Activated T-cell treated with anti-CD3 and anti-CD28 coated beads, Interleukin-2, amount 50 U/mL, for 48 hours (primary cell): ENCODE measurements at regions not wholly inside any gene's neighbourhood (a gene's known extent, or its start where the extent isn't known, plus 50 kb on each side); places are given as distances from the start of the nearest gene placed in this dataset.

Experiments used
- DNase-seq, 2 experiments: peaks; one replicate each; pipeline ENCODE4 v3.0.0-alpha.2; 2020

DNA sequence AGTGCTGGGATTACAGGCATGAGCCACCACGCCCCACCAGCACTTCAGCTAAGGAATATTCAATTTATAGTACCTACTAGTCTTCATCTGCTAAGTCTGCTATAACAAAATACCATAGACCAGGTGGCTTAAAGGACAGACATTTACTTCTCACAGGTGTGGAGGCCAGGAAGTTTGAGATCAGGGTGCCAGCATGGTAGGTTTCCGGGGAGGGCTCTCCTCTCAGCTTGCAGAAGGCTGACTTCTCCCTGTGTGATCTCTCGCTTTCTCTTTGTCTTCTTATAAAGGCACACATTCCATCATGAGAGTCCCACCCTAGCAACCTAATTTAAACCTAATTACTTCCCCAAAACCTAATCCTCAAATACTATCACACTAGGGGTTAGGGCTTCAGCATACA is 433.0 kb downstream of the INSC start:
- no peak for DNase-seq

DNA sequence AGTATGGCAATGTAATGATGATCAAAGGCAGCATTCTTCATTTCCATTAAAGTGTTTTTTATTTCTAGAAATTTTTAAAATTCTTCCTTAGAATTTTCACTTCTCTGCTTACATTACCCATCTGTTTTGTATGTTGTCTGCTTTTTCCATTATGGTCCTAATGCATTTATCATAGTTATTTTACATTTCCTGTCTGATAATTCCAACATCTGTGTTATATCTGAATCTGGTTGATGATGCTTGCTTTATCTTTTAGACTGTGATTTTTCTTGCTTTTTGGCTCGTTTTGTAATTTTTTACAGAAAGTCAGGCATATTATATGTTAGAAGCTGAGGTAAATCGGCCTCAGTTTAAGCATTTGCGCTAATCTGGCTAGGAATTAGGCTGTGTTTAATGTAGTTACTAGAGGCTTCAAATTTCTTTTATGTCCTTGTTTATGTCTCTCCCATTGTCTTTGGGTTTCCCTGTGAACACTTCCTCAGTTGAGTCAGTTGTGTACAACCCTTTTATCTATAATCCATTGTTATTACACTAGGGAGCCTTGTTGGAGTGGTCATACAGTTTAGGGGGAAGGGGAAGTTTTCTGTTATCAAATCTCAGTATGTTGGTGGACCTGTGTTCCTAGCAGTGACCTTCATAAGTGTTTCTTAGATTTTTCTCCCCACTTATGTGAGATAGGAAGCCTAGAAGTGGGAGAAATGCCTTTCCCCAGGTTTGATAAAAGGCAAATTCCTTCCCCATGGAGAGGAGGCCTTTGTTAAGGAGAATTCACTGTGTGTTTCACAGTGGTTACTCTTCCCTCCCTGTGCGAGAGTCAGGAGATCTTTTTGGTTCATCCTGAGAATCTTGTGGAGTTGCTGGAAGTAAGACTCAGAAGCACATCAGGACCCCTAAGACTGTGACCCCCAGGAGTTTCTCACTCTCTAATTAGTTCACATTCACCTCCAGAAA is 437.5 kb downstream of the INSC start:
- DNase-seq = no peak

DNA sequence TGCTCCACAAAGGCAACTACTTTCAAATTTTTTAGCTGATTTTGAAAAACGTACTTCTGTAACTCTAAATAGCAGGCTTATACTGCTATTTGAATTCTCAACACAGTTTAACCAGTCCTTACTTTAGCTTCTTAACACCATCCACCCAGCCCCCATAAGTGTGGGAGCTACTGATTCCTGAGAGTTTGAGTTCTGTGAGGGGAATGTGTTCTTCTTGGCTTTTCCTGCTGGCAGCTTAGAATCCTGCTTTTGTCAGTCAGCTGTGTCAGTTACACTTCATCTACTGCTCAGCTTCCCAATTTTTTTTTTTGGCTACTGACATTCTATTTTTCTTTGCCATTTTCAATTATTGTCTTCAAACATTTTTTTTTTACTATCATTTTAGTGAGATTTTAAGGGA is 440.4 kb downstream of the INSC start:
- no peak for DNase-seq

DNA sequence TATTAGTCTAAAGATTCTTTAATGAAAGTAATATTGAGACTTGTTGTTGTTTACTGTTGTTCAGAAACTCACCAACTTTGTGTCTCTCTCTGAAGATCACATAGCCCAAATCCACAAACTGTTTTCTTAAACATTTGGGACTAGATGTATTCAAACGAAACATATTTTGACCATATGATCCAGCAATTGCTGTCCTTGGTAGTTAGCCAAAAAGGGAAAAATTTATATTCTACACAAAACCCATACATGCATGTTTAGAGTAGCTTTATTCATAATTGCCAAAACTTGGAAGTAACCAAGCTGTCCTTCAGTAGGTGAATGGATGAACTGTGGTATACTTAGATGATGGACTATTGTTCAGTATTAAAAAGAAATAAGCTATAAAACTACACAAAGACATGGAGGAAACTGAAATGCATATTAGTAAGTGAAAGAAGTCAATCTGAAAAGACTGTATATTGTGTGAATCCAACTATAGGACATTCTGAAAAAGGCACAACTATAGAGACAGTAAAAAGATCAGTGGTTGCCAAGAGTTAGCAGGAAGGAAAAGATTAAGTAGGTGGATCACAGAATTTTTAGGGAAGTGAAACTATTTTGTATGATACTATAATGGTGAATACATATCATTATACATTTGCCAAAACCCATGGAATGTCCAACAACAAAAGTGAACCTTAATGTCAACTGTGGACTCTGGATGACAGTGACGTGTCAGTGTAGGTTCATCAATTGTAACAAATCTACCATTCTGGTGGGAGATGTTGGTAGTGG is 442.9 kb downstream of the INSC start:
- no peak for DNase-seq

DNA sequence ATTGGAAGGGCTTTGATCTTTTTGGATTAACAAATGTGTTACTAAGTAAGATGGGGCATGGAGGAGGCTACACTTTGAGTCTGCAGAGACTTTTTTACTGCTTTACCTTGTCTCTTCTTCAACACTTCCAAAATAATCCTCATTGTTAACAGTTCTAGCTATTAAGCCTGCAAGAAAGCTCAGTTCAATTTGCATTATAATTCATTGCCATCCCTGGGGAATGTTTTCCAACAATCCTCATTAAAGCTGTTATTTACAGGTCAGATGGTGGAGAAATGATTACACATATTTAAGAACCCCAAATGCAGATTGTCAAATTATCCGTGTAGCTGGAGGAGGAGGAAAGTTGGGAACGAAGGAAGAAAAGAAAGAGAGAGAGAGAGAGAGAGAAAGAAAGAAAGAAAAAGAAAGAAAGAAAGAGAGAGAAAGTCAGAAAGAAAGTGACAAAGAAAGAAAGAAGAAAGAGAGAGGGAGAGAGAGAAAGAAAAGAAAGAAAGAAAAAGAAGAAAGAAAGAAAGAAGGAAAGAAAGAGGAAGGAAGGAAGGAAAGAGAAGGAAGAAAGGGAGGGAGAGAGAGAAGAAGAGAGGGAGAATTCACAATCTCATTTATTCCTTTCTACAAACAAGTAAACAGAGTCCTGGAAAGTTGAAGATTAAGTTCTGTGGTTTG is 443.9 kb downstream of the INSC start:
- DNase-seq = no peak

DNA sequence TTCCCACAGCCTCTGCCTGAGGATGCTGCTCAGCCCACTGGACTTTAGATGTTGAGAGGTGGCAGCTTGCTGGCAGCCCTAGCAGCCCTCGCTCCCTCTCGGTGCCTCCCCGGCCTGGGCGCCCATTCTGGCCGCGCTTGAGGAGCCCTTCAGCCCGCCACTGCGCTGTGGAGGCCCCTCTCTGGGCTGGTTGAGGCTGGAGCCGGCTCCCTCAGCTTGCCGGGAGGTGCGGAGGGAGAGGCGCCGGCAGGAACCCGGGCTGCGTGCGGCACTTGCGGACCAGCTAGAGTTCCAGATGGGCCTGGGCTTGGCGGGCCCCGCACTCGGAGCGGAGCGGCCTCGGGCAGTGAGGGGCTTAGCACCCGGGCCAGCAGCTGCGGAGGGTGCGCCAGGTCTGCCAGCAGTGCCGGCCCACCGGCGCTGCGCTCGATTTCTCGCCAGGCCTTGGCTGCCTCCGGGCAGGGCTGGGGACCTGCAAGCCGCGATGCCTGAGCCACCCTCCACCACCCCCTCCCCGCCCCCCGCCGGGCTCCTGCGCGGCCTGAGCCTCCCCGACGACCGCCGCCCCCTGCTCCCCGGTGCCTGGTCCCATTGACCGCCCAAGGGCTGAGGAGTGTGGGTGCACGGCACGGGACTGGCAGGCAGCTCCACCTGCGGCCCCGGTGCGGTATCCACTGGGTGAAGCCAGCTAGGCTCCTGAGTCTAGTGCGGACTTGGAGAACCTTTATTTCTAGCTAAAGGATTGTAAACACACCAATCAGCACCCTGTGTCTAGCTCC is 446.2 kb downstream of the INSC start:
- DNase-seq = no peak

DNA sequence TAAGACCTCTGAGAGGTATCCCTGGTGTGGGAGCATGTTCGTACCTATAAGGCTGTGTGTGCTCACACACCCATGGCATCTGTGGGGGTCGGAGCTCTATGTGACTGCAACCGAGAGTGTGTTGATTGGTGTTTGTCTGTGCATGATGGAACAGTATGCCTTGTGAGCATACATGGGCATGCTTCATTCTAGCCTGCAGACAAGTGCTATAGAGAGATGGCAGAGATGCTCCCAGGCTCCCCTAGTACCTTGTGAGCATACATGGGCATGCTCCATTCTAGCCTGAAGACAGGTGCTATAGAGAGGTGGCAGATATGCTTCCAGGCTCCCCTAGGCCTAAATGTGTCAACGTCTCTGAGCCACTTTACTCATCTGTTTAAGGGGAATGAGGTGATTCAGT is 447.5 kb downstream of the INSC start:
- DNase-seq = no peak

DNA sequence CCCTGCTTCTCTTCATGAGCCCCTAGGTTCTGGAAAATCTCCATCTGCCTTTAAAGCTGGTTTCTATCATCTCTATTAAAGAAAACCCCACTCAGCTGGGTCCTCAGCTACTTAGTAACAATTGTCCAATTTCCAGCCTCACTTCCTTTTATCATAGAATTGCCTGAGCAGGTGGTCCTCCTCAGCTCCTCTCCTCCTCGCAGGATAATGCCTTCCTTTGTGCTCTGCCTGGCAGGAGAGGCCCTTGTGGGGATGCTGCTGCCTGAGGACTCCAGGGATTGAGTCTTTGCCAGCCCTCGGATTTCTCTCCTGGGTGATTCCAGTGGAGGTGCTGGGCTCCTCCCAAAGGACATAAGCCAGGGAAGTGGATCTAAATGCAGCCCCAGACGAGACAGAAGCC is 448.3 kb downstream of the INSC start:
- DNase-seq = no peak

DNA sequence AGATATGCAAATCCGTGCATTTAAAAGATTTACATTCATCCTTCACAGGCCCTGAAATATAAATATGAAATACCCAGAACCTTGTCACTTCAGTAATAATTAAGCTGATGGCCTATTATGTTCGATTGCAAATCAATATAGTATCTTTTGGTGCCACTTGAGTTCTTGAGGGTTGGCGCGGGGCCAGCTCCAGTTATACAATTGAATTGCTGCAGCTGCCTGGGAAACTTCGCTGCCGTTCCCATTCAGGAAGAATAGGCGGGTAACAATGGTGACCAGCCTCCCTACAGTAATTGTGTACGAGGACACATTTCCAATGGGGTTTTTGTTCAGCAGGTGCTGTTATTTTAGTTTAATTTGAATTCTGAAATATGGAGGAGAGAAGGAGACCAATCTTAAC is 451.2 kb downstream of the INSC start:
- no peak for DNase-seq

DNA sequence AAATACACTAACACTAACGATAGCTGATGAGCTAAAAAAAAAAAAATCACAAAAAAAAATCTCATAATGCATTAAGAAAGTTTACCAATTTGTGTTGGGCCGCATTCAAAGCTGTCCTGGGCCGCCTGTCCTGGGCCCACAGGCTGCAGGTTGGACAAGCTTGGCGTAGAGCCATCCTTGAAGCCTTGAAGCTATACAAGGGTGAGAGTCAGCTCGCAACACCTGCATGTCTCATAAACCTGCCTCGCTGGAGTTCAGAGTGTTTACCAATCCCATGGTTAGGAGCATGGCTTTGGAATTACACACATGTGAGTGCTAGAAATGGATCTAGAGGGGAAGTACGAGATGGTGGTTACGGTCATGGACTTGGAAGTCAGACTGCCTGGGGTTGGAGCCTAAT is 453.7 kb downstream of the INSC start:
- no peak for DNase-seq

DNA sequence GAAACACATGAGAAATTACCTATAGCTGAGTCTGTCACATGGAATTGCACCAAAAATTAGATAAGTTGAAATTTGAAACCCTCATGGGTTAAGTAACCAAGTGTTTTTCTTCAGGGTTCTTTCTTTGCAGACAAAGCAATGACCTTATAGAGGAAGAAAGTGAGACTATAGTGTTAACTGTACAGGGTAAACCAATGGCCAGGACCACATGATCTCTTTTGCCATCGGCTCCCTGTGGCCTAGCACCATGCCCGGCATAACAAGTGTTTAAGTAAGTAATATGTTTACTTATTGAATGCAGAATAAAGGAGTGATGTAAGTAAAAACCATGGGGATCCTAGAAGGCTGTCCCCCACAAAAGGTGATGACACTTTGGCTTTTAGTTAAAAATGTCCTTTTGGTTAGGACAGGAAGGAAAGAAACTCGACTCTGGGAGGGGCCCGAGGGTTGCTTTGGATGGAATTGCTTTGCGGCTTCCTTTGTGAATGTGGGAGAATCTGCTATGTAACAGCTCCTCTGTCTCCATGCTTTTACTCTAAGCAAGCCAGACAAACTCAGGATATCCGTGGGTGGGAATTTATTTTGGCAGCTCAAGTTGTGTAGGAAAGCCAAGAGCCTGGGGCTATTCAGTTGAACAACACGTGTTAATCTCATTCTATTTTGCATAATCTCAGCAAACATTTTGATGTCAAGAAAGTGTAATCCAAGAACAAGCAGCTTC is 454.7 kb downstream of the INSC start:
- DNase-seq = no peak

DNA sequence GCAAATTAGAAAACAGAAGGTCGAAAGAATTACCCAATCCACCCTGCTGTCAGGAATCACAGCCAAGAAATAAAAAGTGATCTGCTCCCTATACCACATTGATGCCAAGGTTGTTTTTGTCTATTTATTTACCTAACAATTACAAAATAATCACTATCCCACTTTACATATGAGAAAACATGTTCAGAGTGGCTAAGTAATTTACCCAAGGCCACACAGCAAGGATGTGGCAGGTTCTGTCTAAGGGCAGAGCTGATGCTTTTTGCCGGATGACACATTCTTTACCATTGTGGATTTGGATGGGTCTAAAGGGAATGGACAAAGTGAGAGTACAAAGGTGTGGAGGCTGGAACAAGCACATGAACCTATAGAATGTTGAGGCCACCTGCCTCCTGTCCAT is 460.7 kb downstream of the INSC start:
- no peak for DNase-seq

DNA sequence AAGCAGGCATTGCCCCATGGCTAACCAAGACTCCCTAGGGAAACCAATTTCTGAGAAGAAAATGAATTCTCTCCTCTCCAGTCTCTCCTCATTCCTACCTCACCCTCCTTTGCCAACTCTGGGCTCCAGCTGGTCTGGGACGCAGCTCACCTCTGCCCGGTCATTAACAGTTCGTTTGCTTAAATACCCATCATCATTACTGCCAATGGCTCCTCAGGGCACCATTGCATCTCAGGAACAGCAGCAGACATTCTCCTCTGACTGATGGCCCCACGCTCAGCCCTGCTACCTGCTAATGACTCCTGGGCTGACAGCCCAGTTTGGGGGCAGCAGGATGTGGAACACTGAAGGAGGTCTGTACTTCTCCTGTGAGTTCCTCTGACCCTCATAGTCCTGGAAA is 462.0 kb downstream of the INSC start:
- no peak for DNase-seq

DNA sequence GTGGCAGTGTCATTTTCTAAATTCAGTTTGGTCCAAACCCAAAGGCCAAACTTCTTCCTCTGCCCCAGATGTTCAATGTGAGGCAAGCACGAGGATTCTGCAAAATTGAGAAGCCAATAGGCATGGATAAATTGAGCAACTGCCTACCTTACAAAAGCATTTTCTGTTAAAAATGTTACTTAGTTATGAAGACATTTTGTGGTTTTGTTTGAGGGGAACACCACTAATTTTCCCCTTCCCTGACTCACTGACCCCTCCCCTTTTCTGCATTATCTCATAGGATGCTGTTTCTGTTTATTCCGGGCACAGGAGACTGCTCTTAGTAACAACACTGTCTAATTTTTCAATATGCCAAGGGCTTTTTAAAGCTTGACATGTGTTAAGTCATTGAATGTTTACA is 462.8 kb downstream of the INSC start:
- no peak for DNase-seq

DNA sequence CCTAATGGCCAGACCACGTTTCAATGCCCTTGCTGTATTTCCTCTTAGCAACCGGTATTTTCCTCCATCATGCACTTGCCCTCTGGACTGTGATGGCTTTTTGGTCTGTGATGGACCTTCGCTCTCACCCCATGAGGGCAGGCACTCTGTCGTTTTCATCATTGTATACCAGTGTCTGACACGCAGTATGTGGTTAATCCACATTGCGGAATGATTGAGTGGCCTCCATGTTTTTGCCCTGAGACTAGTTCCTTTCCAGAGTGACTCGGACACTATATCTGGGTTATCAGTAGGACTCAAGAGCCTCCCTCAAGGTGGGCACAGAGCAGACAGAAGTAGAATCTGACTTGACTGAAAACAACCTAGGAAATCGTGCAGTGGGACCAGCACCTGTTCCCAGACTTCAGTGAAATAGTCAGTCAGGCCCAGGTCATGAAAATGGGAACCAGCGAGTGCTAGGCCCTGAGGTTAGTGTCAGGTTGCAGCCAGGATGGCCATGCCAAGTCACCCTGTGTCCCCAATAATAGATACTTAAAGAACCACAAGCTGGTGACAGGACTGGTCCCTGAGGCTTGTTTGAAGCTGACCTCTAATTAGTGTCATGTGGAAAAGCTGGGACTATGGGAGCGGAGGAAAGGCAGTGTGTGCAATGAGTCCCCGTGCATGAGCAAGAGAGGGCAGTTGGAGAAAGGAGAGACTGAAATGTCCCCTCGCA is 464.7 kb downstream of the INSC start:
- no peak for DNase-seq

DNA sequence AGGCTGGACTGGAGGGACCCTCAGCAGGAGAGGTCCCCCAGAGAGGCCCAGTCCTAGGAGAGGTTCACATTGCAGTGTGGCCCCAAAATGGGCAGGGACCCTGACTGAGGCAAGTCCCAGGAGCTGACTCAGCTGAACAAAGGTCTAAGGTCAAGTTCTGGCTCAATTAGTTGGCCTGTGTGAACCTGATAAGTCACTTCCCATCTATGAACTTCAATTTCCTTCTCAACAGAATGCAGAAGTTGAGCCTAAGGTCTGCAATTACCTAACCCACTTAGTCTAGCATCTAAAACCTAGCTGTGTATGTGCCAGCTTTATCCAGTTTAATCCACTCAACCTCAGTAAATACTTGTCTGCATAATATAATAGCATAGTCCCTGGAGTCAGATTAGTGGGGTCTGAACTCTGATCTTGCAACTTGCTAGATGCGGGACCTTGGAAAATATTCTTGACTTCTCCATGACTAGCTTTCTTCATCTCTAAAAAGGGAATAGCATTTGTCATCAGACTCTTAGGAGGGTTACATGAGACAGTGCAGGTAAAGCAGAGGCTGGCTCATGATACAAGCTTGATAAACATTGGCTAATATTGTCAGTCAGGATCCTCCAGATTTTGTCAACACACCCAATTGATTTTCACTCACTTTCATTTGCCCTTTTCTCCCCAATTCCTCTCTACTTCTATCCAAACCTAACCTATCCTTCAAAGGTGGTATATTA is 465.5 kb downstream of the INSC start:
- no peak for DNase-seq

DNA sequence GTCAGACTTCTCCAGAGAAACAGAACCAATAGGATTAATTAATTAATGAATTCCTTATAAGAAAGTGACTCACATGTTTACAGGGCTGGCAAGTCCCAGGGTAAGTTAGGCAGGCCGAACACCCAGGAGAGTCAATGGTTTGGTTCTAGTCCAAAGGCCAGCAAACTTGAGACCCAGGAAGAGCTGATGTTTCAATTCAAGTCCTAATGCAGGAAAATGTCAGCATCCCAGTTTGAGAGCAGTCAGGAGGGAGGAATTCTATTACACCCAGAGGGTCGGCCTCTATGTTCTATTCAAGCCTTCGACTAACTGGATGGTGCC is 466.0 kb downstream of the INSC start:
- DNase-seq = no peak

DNA sequence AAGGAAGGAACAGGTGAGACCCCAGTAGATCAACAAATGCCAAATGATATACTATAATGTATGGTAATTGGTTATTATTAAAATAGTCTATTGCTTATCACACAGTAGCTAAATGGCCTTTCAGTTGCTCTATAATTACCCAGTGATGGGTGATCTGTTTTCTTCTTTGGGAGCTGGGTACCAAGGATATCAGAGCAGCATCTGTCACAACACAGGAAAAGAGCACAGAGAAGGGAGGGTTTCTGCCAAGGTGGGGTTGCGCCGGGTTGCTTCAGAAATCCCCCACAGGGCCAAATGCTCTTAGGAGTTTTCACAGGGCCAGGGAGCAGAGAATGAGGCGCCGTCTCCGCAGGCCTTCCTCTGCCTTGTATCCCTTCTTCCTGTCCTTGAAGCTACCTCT is 469.4 kb downstream of the INSC start:
- no peak for DNase-seq

DNA sequence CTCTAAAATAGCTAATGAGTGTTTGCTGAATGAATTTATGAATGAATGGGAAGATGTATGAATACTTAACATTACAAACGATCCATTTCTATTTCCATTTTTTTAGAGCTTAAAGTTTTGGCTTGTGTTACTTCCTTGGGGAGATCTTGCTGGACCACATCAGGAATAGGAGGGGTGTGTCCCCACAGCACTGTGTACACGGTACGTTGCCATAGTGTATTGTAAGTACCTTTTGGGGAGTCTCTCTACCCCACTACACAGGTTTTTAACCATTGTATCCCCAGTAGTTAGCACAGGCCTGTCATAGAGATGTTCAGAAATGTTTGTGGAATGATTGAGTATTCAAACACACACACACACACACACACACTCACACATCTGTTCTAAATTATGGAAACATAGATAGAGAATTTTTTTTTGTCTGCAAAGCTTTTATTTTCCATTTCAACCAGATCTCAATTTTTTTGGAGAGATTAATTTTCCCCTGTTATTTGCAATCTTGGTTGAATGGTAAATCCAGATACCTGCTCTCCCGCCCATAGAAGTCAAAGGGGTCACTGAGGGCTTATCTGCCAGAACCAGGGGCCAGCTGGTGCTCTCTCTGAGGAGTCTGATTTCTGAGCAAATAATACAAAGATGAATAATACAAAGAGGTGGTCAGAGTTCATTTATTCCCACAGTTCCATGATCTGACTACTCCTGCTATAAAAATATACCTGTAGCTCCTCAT is 471.0 kb downstream of the INSC start:
- DNase-seq = no peak
